Keratinocyte (primary cell): ENCODE measurements at regions not wholly inside any gene's neighbourhood (a gene's known extent, or its start where the extent isn't known, plus 50 kb on each side); places are given as distances from the start of the nearest gene placed in this dataset.
"Not testable (repeated sequence)": the region's sequence is repeated elsewhere in the genome, so short reads cannot be mapped to it uniquely, and the experiment has no call there.

Experiments
- DNase-seq: peaks from one replicate; pipeline ENCODE4 v3.0.0-alpha.2; 2011; ENCODE audit warnings: low read depth, missing footprints, low spot score
- FAIRE-seq: peaks from 2 replicates; lab custom pipeline; 2011; peaks lifted over from hg19 to GRCh38; lab: Jason Lieb, UNC
- H2AFZ ChIP-seq: 2 replicates; pipeline ENCODE4 v1.6.0; 2012; ENCODE audit warnings: low read length, control low read depth, inconsistent platforms; ENCODE audit not compliant: control insufficient read depth
- H3K27ac ChIP-seq: 2 replicates; pipeline ENCODE4 v1.5.1; 2011; ENCODE audit warnings: low read length; ENCODE audit not compliant: control insufficient read depth, insufficient read depth
- H3K27me3 ChIP-seq: 3 replicates; pipeline ENCODE4 v1.6.0; 2011; ENCODE audit warnings: low read length; ENCODE audit not compliant: control insufficient read depth, insufficient read depth; ENCODE audit errors: extremely low read depth
- H3K36me3 ChIP-seq, 2 experiments: 2 replicates in 1 of 2; 3 replicates in 1 of 2; pipeline ENCODE4 v1.5.1; 2011; ENCODE audit warnings: low read length in 2 of 2, mild to moderate bottlenecking in 1 of 2; ENCODE audit not compliant: control insufficient read depth in 2 of 2, insufficient read depth in 2 of 2; ENCODE audit errors: extremely low read depth in 1 of 2
- H3K4me1 ChIP-seq: 3 replicates; pipeline ENCODE4 v1.5.1; 2011; ENCODE audit warnings: low read length; ENCODE audit not compliant: control insufficient read depth, insufficient read depth; ENCODE audit errors: extremely low read depth
- H3K4me2 ChIP-seq: 3 replicates; pipeline ENCODE4 v1.6.0; 2011; ENCODE audit warnings: low read depth, low read length; ENCODE audit not compliant: control insufficient read depth, insufficient read depth; ENCODE audit errors: extremely low read depth
- H3K4me3 ChIP-seq, 3 experiments: fragments of 200-600 bp in 1 of 3; sonication (generic) in 1 of 3; 2 replicates in 2 of 3; 3 replicates in 1 of 3; pipeline ENCODE4 v1.5.1; 2011 to 2016; ENCODE audit warnings: low read length in 3 of 3, mild to moderate bottlenecking in 3 of 3, control low read depth in 2 of 3, inconsistent platforms in 1 of 3, low read depth in 1 of 3, mixed read lengths in 1 of 3, mixed run types in 1 of 3, moderate library complexity in 1 of 3; ENCODE audit not compliant: control insufficient read depth in 2 of 3, insufficient read depth in 2 of 3; ENCODE audit errors: extremely low read depth in 1 of 3
- H3K79me2 ChIP-seq: 2 replicates; pipeline ENCODE4 v1.6.0; 2012; ENCODE audit warnings: low read length; ENCODE audit not compliant: control insufficient read depth, insufficient read depth
- H3K9ac ChIP-seq: 3 replicates; pipeline ENCODE4 v1.6.0; 2011; ENCODE audit warnings: low read length; ENCODE audit not compliant: control insufficient read depth, insufficient read depth; ENCODE audit errors: extremely low read depth
- H3K9me1 ChIP-seq: 3 replicates; pipeline ENCODE4 v1.6.0; 2011; ENCODE audit warnings: low read length; ENCODE audit not compliant: control insufficient read depth, insufficient read depth; ENCODE audit errors: extremely low read depth
- H3K9me3 ChIP-seq: 2 replicates; pipeline ENCODE4 v1.5.1; 2012; ENCODE audit warnings: low read depth, low read length; ENCODE audit not compliant: control insufficient read depth
- H4K20me1 ChIP-seq: 3 replicates; pipeline ENCODE4 v1.6.0; 2011; ENCODE audit warnings: low read length; ENCODE audit not compliant: control insufficient read depth, insufficient read depth; ENCODE audit errors: extremely low read depth
- EZH2 ChIP-seq: IDR thresholded peaks from one replicate; pipeline ENCODE4 v1.6.1; 2012; ENCODE audit warnings: inconsistent platforms, mild to moderate bottlenecking, low read length, moderate library complexity
- dilution Hi-C: fragments of 300-500 bp; cut with MboI; formaldehyde crosslinking; loops from one replicate; pipeline ENCODE4 v1.7.0; 2020; ENCODE audit warnings: low sequenced_read_pairs; ENCODE audit not compliant: extremely low pct_ligation_motif_present
- TF ChIP-seq, protein P1 (sequence below), 3 experiments: IDR thresholded peaks in 1 of 3; conservative IDR thresholded peaks in 1 of 3; optimal IDR thresholded peaks in 1 of 3; 2 replicates in 2 of 3; 3 replicates in 1 of 3; pipeline versions ENCODE3 to v1.5.1; 2011; ENCODE audit warnings: low read length in 3 of 3, mild to moderate bottlenecking in 3 of 3, moderate library complexity in 2 of 3, control low read depth in 1 of 3, inconsistent platforms in 1 of 3; ENCODE audit not compliant: insufficient read depth in 2 of 3; ENCODE audit errors: extremely low read depth in 1 of 3

DNA sequence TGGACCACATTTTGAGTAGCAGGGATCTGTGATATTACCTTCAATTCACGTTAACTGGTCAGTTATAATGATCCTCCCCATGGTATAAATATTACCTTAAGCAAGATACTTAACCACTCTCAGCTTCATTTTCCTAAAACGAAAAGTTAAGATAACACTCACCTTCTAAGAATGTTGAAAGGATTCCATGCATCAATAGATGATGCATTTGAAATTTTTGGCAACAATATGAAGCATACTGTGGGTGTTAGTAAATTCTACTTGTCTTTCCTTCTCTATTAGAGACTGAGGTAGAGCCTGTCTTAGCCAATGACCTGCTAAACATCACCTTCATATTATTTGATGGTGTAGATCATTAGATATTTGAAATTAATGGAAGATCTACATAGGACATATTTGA is 331.7 kb upstream of the TMC3 start:
- FAIRE-seq, H3K9me3 ChIP-seq, H4K20me1 ChIP-seq, H3K36me3 ChIP-seq, H3K27me3 ChIP-seq, H2AFZ ChIP-seq, H3K4me3 ChIP-seq, H3K9me1 ChIP-seq, DNase-seq, H3K9ac ChIP-seq, dilution Hi-C loops, H3K27ac ChIP-seq, H3K4me1 ChIP-seq, H3K4me2 ChIP-seq, H3K79me2 ChIP-seq: not testable (repeated sequence)

DNA sequence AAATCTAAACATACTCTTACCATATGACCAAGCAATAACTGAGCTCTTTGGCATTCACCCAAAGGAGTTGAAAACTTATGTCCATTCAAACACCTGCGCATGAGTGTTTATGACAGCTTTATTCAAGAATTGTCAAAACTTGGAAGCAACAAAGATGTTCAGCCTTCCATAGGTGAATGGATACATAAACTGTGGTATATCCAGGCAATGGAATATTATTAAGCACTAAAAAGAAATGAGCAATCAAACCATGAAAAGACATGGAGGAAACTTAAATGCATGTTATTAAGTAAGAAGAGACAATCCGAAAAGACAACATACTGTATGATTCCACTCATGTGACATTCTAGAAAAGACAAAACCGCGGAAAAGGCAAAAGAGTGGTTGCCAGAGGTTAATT is 312.0 kb upstream of the TMC3 start:
- no peaks in the 10 kb centered on the region for H3K36me3 ChIP-seq
- DNase-seq, result no peak

DNA sequence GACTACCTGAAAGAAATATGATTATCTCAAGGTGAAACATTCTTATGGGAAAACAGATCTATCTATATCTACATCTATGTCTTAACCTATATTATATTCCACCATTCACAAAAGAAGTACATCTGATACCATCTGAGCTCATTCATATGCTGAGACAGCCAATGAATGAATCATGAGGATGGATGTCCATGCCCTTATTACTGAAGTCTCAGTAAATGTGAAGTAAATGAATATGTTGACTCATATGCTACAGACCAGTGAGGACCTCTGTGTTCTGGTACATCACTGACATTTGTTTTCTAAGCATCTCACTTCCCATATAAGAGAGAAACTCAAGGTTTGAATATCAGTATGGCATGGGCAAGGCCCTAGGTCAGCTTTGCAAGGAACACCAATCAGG is 311.2 kb upstream of the TMC3 start:
- DNase-seq (no peak), FAIRE-seq (no peak)
- Histone ChIP-seq H3K79me2 (no peaks in the 10 kb centered on the region), H3K9ac (no peak overlapping the region), H4K20me1 (no peaks in the 10 kb centered on the region), H3K27me3 (no peaks in the 10 kb centered on the region), H3K4me1 (no peaks in the 10 kb centered on the region), H2AFZ (no peak overlapping the region), H3K4me2 (no peak overlapping the region), H3K4me3 (no peak overlapping the region), H3K27ac (no peak overlapping the region), H3K9me3 (no peaks in the 10 kb centered on the region), H3K9me1 (no peaks in the 10 kb centered on the region), H3K36me3 (no peaks in the 10 kb centered on the region)
- no peak for TF ChIP-seq EZH2
- TF ChIP-seq, protein P1, sequence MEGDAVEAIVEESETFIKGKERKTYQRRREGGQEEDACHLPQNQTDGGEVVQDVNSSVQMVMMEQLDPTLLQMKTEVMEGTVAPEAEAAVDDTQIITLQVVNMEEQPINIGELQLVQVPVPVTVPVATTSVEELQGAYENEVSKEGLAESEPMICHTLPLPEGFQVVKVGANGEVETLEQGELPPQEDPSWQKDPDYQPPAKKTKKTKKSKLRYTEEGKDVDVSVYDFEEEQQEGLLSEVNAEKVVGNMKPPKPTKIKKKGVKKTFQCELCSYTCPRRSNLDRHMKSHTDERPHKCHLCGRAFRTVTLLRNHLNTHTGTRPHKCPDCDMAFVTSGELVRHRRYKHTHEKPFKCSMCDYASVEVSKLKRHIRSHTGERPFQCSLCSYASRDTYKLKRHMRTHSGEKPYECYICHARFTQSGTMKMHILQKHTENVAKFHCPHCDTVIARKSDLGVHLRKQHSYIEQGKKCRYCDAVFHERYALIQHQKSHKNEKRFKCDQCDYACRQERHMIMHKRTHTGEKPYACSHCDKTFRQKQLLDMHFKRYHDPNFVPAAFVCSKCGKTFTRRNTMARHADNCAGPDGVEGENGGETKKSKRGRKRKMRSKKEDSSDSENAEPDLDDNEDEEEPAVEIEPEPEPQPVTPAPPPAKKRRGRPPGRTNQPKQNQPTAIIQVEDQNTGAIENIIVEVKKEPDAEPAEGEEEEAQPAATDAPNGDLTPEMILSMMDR (optimal IDR thresholded peaks at IDR 0.05 in 1 of 3, IDR thresholded peaks at IDR 0.05 in 1 of 3, conservative IDR thresholded peaks at IDR 0.05 in 1 of 3; ENCODE audit: extremely low read depth in 1 of 3, insufficient read depth in 2 of 3, low read length in 3 of 3), result no peak
- dilution Hi-C loops, result no loop called here

More for the DNA sequence above, 312.0 kb upstream of the TMC3 start:
- Histone ChIP-seq H3K9me3 (no peaks in the 10 kb centered on the region), H3K79me2 (no peaks in the 10 kb centered on the region), H2AFZ (no peak overlapping the region), H3K27me3 (no peaks in the 10 kb centered on the region), H3K9ac (no peak overlapping the region), H3K27ac (no peak overlapping the region), H4K20me1 (no peaks in the 10 kb centered on the region), H3K4me3 (no peak overlapping the region), H3K9me1 (no peaks in the 10 kb centered on the region), H3K4me1 (no peaks in the 10 kb centered on the region), H3K4me2 (no peak overlapping the region)
- dilution Hi-C loops, result no loop called here
- TF ChIP-seq, protein P1 (optimal IDR thresholded peaks at IDR 0.05 in 1 of 3, IDR thresholded peaks at IDR 0.05 in 1 of 3, conservative IDR thresholded peaks at IDR 0.05 in 1 of 3; ENCODE audit: extremely low read depth in 1 of 3, insufficient read depth in 2 of 3, low read length in 3 of 3), result no peak
- TF ChIP-seq EZH2, result no peak
- no peak for FAIRE-seq
